Activated CD4-positive, alpha-beta memory T cell treated with anti-CD3 and anti-CD28 coated beads for 36 hours (primary cell): ENCODE measurements at regions not wholly inside any gene's neighbourhood (a gene's known extent, or its start where the extent isn't known, plus 50 kb on each side); places are given as distances from the start of the nearest gene placed in this dataset.

Experiments
- CTCF ChIA-PET: fragments of 350-600 bp; sonication (Branson Sonifier 250); formaldehyde crosslinking; loops from one replicate; lab custom pipeline; 2021; ENCODE audit warnings: antibody characterized with exemption, inconsistent platforms; lab: Charles Lee
- POLR2A ChIA-PET: fragments of 350-600 bp; sonication (Branson Sonifier 250); formaldehyde crosslinking; loops from one replicate; lab custom pipeline; 2021; ENCODE audit warnings: antibody characterized with exemption; lab: Charles Lee
- DNase-seq: peaks from one replicate; pipeline ENCODE4 v3.0.0-alpha.2; 2020
- H3K27ac Mint-ChIP-seq: one replicate; pipeline ENCODE4 v1.8.0; 2021; ENCODE audit warnings: mixed read lengths
- H3K27me3 Mint-ChIP-seq: one replicate; pipeline ENCODE4 v1.8.0; 2021; ENCODE audit warnings: mixed read lengths
- H3K36me3 Mint-ChIP-seq: one replicate; pipeline ENCODE4 v1.8.0; 2021; ENCODE audit warnings: mixed read lengths
- H3K4me1 Mint-ChIP-seq: one replicate; pipeline ENCODE4 v1.8.0; 2021; ENCODE audit warnings: low read depth, mixed read lengths
- H3K4me3 Mint-ChIP-seq: one replicate; pipeline ENCODE4 v1.8.0; 2021; ENCODE audit warnings: mild to moderate bottlenecking, mixed read lengths
- H3K9me3 Mint-ChIP-seq: one replicate; pipeline ENCODE4 v1.8.0; 2021; ENCODE audit warnings: mixed read lengths
- intact Hi-C: fragments of 100-400 bp; cut with micrococcal nuclease; formaldehyde crosslinking; loops from one replicate; pipeline ENCODE4 v1.15.1; 2023

DNA sequence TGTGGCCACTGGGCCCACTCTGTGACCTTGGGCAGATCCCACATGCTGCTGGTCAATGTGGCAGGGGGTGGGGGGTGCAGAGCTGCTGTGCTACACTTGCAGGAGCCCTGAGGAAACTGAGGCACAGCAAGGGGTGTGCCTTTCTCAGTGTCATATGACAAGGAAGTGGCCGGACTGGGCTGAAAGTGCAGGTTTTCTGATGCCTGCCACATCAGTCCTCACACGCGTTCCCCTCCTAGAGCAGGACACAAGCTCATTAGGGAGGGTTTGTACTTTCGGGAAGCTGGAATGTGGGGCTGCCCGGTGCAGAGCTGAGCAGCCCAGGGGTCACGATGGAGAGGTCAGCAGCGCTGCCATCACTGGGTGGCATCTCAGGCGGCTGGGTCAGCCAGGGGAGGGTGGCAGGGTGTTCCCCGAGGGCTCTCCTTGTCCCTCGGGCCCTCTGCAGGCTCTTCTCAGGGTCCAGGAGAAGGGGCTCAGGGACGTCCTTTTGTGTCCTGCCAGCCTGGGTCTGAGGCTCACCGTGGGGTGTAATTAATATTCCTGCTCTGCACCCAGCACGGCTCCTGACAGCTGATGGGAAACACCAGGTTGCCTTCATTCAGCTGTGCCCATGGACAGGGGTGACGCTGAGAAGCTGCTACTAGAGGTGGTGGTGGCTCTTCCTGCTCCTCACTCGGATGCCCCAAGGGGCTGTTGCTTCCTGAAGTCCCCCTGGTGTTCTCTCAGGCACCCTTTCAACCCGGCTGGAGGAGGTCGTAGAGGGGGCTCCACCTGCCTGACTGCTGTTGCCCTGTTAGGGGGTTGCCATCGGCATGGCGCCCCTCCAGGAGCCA is 62.1 kb upstream of the HDAC4 start:
- peak; percentile 6 for DNase-seq
- no peaks in the 10 kb centered on the region for H3K9me3 Mint-ChIP-seq
- ChIA-PET POLR2A (no interaction called here), CTCF (no interaction called here)
- no peaks in the 10 kb centered on the region for H3K36me3 Mint-ChIP-seq
- intact Hi-C loops, result no loop called here
- no peak overlapping the region for H3K4me3 Mint-ChIP-seq
- peaks cover 1% of the 10 kb centered on the region for H3K27me3 Mint-ChIP-seq
- H3K4me1 Mint-ChIP-seq, result no peaks in the 10 kb centered on the region
- H3K27ac Mint-ChIP-seq, result no peak overlapping the region

DNA sequence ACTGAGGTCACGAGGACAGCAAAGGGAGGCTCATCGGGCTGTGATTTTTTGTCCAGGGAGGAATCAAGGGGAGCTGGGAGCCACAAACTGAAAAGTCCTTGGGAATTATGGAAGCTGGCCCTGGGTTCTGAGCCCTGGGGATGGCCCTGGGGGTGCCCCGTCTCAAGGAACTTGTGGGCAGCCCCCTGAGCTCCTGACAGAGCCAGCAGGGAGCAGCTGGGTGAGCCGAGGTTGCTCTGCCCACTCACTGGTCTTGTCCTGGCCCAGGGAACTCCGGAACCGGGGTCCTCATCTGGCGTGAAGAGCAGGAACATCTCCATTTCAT is 61.3 kb upstream of the HDAC4 start:
- Mint-ChIP-seq H3K4me1 (no peaks in the 10 kb centered on the region), H3K27me3 (peaks cover 1% of the 10 kb centered on the region), H3K36me3 (no peaks in the 10 kb centered on the region), H3K9me3 (no peaks in the 10 kb centered on the region), H3K4me3 (no peak overlapping the region), H3K27ac (no peak overlapping the region)
- CTCF ChIA-PET, result no interaction called here
- intact Hi-C loops, result no loop called here
- POLR2A ChIA-PET, result no interaction called here
- peak; percentile 2 for DNase-seq

DNA sequence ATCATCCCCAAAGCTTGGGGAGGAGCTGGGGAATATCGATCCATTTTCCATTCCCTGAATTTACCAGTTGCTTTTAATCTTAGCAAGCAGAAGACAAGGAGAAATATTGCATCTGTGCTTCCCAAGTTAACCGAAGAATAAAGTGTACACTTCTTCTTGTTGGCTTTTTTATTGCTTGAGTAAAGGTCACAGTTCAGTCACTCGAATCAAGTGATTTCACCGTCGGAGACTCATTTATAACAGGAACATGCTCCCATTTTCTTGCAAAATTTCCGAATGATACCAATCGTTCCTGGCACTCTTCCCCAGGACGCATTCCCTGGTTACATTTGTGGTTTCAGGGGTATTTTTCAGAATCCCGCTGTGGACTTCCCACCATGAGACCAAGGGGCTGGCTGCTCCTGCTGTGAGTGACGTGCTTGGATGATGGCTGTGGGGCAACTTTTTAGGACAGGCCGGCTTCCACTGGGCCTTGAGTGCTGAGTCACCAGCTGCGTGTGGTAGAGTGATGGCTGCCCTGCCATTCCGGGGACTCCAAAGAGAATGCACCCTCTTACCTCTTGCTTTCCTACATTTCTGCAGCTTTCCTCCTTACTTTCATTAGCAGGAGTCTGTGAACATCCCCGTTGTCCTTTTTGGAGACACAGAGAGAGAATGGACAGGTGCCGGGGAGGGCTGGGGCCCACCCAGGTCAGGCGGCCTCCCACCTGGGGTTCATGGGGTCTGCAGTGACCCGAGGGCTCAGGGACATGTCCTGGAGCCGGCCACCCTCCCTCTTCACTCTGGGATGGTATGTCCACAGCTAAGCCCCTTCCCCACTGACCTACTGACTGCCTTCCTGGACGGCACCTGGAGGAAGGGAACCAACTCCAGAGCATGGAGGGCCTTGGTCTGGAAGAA is 60.7 kb upstream of the HDAC4 start:
- ChIA-PET CTCF (no interaction called here), POLR2A (no interaction called here)
- peaks cover 1% of the 10 kb centered on the region for H3K27me3 Mint-ChIP-seq
- H3K4me3 Mint-ChIP-seq, result no peak overlapping the region
- no peaks in the 10 kb centered on the region for H3K9me3 Mint-ChIP-seq
- intact Hi-C loops, result no loop called here
- DNase-seq, result peak; percentile 3
- H3K36me3 Mint-ChIP-seq, result no peaks in the 10 kb centered on the region
- no peak overlapping the region for H3K27ac Mint-ChIP-seq
- H3K4me1 Mint-ChIP-seq, result no peaks in the 10 kb centered on the region

DNA sequence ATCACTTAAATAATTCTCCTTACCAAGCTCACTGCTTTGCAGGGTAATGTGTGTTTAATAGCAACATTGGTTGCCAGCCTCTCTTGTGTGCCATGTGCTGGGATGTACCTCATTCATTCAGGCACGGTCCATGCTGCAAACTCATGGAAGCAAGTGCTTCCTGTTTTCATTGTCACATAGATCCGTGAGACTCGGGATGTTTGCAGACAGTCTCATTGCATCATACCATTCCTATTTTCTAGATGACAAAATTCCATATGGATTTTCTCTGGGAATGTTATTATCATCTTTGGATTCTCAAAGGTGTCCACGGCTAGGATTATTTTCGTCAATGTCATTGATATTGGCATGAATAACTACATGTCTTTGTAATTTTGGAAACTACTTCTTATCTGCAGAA is 60.0 kb upstream of the HDAC4 start:
- ChIA-PET POLR2A (no interaction called here), CTCF (no interaction called here)
- no peaks in the 10 kb centered on the region for H3K4me1 Mint-ChIP-seq
- DNase-seq, result no peak
- H3K9me3 Mint-ChIP-seq, result no peaks in the 10 kb centered on the region
- H3K27ac Mint-ChIP-seq, result no peak overlapping the region
- H3K36me3 Mint-ChIP-seq, result no peaks in the 10 kb centered on the region
- H3K27me3 Mint-ChIP-seq, result peaks cover 1% of the 10 kb centered on the region
- intact Hi-C loops, result no loop called here
- H3K4me3 Mint-ChIP-seq, result no peak overlapping the region

DNA sequence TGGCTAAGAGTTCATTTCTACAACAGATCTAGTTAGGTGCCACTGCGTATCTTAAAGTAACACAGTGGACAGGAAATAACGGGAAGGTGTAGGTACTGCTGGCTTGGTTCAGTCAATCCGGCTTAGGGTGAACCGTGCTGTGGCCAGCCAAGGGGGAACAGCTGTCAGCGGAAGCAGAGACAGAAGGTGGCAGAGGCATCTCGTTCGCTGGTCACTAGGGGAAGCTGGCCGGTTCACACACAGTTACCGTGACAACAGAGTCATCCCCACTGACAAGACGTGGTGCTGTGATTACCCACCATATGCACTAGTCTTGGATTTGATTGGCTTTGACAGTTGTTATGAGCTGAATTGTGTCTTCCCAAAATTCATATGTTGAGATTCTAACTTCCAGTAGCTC is 58.8 kb upstream of the HDAC4 start:
- CTCF ChIA-PET, result interaction anchor here (0.6 kb wide), 1 partner anchor 391 kb away, joined by 3 read pairs; no protein-coding TSS in a partner anchor
- intact Hi-C loops, result no loop called here
- Mint-ChIP-seq H3K9me3 (peaks cover 4% of the 10 kb centered on the region), H3K27me3 (peaks cover 5% of the 10 kb centered on the region), H3K36me3 (no peaks in the 10 kb centered on the region), H3K4me3 (no peak overlapping the region), H3K27ac (no peak overlapping the region), H3K4me1 (no peaks in the 10 kb centered on the region)
- POLR2A ChIA-PET, result no interaction called here
- DNase-seq, result no peak

DNA sequence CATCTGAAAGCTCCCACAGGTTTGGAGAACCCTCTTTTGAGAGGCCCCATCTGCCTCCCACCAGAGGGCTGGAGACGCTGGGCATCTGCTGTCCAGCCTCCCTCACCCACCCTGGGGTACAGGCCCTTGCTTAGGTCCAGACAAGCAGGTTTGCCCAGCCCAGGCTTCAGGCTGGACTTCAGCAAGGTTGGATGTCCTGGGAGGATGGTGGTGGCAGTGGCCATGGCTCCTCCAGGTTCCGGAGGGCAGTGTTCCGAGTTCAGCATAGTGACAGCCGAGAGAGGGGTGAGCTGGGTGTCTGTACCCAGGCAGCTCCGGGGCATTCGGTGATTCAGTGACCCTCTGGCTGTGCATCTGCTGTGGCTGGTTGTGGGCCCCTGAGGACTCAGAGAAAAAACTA is 58.2 kb upstream of the HDAC4 start:
- Mint-ChIP-seq H3K4me3 (no peak overlapping the region), H3K27me3 (peaks cover 7% of the 10 kb centered on the region), H3K4me1 (no peaks in the 10 kb centered on the region), H3K36me3 (no peaks in the 10 kb centered on the region), H3K9me3 (peaks cover 7% of the 10 kb centered on the region), H3K27ac (no peak overlapping the region)
- no peak for DNase-seq
- ChIA-PET POLR2A (no interaction called here), CTCF (no interaction called here)
- intact Hi-C loops, result no loop called here

DNA sequence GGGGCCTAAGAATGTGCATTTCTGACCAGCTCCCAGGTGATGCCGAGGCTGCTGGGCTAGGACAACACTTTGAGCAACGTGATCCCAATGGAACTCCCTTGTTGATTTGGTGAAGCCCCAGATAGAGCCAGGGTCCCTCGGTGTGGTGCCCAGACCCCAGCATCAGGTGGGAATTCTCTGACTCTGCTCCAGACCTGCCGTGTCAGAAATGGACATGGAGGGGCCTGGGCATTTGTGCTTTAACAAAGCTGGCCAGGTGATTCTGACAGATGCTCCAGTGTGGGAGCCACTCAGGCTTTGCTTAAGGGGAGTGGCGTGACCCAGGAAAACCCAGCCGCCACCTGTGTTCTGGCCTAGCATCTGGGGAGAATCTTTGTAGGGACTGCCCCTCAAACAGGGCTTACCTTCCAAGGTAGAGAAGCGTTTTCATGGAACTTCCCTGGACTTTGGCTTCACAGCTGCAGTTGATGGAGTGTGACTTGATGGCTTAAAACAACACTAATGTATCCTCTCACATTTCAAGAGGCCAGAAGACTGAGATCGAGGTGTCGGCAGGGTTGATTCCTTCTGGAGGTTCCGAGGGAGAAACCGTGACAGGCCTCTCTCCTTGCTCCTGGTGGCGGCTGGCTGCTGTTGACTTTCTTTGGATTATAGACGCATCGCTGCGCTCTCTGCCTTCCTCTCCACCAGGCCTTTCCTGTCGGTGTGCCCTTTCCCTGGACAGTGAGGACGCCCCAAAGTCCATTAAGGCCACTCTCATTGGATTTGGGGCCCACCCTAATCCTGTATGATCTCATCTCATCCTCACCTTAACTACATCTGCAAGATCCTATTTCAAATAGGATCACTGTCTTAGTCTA is 57.0 kb upstream of the HDAC4 start:
- Mint-ChIP-seq H3K9me3 (peaks cover 13% of the 10 kb centered on the region), H3K27ac (no peak overlapping the region), H3K4me3 (no peak overlapping the region), H3K27me3 (peaks cover 7% of the 10 kb centered on the region), H3K36me3 (peaks cover 3% of the 10 kb centered on the region), H3K4me1 (no peaks in the 10 kb centered on the region)
- POLR2A ChIA-PET, result no interaction called here
- CTCF ChIA-PET, result no interaction called here
- intact Hi-C loops, result no loop called here
- no peak for DNase-seq

GRCh38 chr2:239456940-239457339 is 56.1 kb upstream of the HDAC4 start:
- intact Hi-C loops, result no loop called here
- CTCF ChIA-PET, result no interaction called here
- POLR2A ChIA-PET, result no interaction called here
- Mint-ChIP-seq H3K9me3 (peaks cover 20% of the 10 kb centered on the region), H3K36me3 (peaks cover 5% of the 10 kb centered on the region), H3K27me3 (peaks cover 7% of the 10 kb centered on the region), H3K27ac (no peak overlapping the region), H3K4me1 (no peaks in the 10 kb centered on the region), H3K4me3 (no peak overlapping the region)
- no peak for DNase-seq

- ChIA-PET POLR2A (no interaction called here), CTCF (no interaction called here)
- intact Hi-C loops, result no loop called here
- Mint-ChIP-seq H3K27me3 (peaks cover 8% of the 10 kb centered on the region), H3K36me3 (peaks cover 5% of the 10 kb centered on the region), H3K4me3 (no peak overlapping the region), H3K9me3 (peaks cover 25% of the 10 kb centered on the region), H3K4me1 (no peaks in the 10 kb centered on the region), H3K27ac (no peak overlapping the region)
- DNase-seq, result no peak
These were observed 54.8 kb upstream of the HDAC4 start for GRCh38 chr2:239455436-239456203.

DNA sequence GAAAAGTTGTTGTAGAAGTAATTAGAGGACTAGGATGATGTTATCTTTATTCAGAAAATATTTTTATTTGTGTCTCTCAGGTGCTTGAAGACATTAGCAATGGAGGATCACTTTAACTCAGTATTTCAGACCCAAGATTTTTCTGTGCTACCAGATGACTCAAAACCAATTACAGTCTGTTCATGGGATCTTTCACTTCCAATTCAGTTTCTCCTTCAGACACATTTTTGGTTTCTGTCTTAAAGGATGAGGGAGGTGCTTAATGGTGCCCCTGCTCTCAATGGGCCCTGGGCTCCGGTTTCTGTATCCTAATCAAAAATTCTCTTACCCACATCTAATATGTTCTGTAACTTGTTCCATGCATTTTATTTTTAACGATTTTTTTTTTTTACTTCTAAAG is 53.7 kb upstream of the HDAC4 start:
- ChIA-PET CTCF (interaction anchor here (0.6 kb wide), 1 partner anchor 74 kb away, joined by 3 read pairs; no protein-coding TSS in a partner anchor), POLR2A (no interaction called here)
- intact Hi-C loops, result no loop called here
- no peak overlapping the region for H3K27ac Mint-ChIP-seq
- no peak overlapping the region for H3K4me3 Mint-ChIP-seq
- H3K9me3 Mint-ChIP-seq, result peaks cover 25% of the 10 kb centered on the region
- peaks cover 5% of the 10 kb centered on the region for H3K36me3 Mint-ChIP-seq
- H3K4me1 Mint-ChIP-seq, result no peaks in the 10 kb centered on the region
- peaks cover 7% of the 10 kb centered on the region for H3K27me3 Mint-ChIP-seq
- DNase-seq, result no peak
